Bronchial epithelial cell (primary cell): ENCODE measurements at regions not wholly inside any gene's neighbourhood (a gene's known extent, or its start where the extent isn't known, plus 50 kb on each side); places are given as distances from the start of the nearest gene placed in this dataset.
"Not testable (repeated sequence)": the region's sequence is repeated elsewhere in the genome, so short reads cannot be mapped to it uniquely, and the experiment has no call there.

Experiments used
- DNase-seq: peaks from one replicate; pipeline ENCODE4 v3.0.0-alpha.2; 2010; ENCODE audit warnings: low read depth
- FAIRE-seq: peaks from 2 replicates; lab custom pipeline; 2011; peaks lifted over from hg19 to GRCh38; lab: Jason Lieb, UNC
- H3K27me3 ChIP-seq: 2 replicates; pipeline ENCODE4 v1.5.1; 2011; ENCODE audit warnings: low read length; ENCODE audit not compliant: control insufficient read depth, insufficient read depth
- H3K36me3 ChIP-seq: 2 replicates; pipeline ENCODE4 v1.5.1; 2011; ENCODE audit warnings: low read length; ENCODE audit not compliant: control insufficient read depth, insufficient read depth
- H3K4me3 ChIP-seq: 2 replicates; pipeline ENCODE4 v1.5.1; 2011; ENCODE audit warnings: mild to moderate bottlenecking, low read depth, low read length, control low read depth

- FAIRE-seq: peak; percentile 96
These were observed 201.8 kb upstream of the IRF2BP2 start for GRCh38 chr1:234811824-234812223.

DNA sequence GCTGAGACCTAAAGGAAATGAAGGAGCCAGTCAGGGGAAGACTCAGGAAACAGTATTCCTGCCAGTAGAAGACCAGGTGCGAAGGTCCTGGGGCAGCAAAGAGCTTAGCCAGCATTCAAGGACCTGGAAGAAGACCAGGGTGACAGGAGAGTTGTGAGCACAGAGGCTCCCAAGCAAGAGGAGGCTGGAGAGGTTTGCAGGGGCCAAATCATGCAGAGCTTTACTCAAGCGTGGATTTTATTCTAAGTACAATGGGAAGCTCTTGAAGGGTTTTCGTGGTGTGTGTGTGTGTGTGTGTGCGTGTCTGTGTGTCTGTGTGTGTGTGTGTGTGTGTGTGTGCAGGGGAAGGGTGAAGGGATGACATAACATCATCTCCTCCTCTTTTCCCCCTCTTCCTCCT is 200.7 kb upstream of the IRF2BP2 start:
- not testable (repeated sequence) for H3K36me3 ChIP-seq, FAIRE-seq, DNase-seq, H3K4me3 ChIP-seq, H3K27me3 ChIP-seq

More at GRCh38 chr1:234811824-234812223, 201.8 kb upstream of the IRF2BP2 start:
- not testable (repeated sequence) for H3K4me3 ChIP-seq, H3K27me3 ChIP-seq, H3K36me3 ChIP-seq
- peak; percentile 80 for DNase-seq

DNA sequence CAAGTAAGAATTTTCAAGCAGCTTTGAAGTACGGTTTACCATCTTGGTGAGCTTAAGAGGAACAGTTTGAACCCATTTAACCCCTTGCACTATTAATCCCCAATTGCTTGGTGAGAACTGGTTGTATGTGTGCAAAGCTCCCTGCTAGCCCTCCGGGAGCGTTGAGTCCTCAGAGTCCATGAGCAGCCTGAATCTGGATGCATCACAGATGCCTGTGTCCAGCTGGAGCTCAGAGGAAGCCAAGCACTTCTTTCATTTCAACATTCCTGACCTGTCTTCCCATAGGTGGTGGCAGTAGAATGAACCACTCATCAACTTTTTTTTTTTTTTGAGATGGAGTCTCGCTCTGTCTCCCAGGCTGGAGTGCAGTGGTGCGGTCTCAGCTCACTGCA is 199.9 kb upstream of the IRF2BP2 start:
- FAIRE-seq: peak; percentile 18

GRCh38 chr1:234808943-234809853 is 199.2 kb upstream of the IRF2BP2 start:
- not testable (repeated sequence) for H3K36me3 ChIP-seq, H3K4me3 ChIP-seq, DNase-seq, H3K27me3 ChIP-seq, FAIRE-seq

More for the DNA sequence above, 199.9 kb upstream of the IRF2BP2 start:
- DNase-seq, H3K4me3 ChIP-seq, H3K36me3 ChIP-seq, H3K27me3 ChIP-seq: not testable (repeated sequence)

DNA sequence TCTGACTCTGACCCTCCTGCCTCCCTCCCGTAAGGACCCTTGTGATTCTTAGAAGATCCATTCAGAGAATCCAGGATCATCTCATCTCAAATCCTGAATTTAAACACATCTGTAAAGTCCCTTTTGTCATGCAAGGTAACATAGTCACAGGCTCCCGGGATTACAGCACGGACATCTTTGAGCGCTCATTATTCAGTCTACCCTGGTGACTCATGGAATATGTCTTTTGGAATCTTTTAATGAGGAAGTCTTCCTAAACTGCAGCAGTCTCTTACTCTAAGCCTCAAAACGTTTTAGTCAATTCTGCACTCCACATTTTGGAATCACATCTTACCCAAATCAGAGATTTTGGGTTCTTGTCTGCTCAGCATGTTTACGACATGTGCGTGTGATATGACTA is 198.5 kb upstream of the IRF2BP2 start:
- not testable (repeated sequence) for DNase-seq, H3K4me3 ChIP-seq, H3K36me3 ChIP-seq, H3K27me3 ChIP-seq, FAIRE-seq

DNA sequence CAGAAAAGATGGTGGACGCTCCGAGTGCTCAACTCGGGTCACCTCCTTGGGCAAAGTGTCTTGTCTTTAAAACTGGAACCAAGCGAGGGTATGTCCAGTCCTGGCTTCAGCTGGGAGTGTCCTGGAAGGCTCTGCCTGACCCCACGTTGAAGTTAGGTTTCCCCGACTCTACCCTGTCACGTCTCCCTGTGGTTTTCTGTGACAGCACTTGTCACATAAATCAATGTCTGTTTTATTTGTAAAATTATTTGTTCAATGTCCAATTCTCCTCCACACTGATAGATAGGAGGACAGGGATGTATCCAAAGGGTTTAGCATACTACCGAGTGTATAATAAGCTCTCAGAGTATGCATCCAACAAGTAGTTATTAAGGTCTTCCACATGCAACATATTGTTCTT is 197.7 kb upstream of the IRF2BP2 start:
- peak; percentile 89 for FAIRE-seq
- not testable (repeated sequence) for H3K36me3 ChIP-seq, DNase-seq, H3K27me3 ChIP-seq, H3K4me3 ChIP-seq

DNA sequence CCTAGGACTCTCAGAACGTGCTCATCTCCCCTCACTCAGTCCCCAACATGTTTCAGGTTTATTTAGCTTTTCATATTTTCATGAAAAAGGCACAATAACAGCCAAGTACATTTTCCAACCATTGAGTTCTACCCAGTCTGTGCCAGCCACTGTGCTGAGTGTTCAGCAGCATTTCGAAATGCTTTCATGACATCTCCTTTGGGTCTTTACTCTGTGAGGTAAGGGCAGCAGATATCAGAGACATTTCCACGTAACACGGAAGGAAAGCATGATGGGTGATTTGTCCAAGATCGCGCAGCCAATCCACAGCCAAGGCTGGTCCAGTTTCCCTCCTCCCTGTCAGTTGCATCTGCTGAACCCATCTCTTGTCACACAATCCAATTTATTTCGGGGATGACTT is 192.6 kb upstream of the IRF2BP2 start:
- DNase-seq, FAIRE-seq, H3K27me3 ChIP-seq, H3K36me3 ChIP-seq, H3K4me3 ChIP-seq: not testable (repeated sequence)

GRCh38 chr1:234801636-234802035 is 191.7 kb upstream of the IRF2BP2 start:
- DNase-seq, H3K36me3 ChIP-seq, H3K27me3 ChIP-seq, H3K4me3 ChIP-seq, FAIRE-seq: not testable (repeated sequence)

DNA sequence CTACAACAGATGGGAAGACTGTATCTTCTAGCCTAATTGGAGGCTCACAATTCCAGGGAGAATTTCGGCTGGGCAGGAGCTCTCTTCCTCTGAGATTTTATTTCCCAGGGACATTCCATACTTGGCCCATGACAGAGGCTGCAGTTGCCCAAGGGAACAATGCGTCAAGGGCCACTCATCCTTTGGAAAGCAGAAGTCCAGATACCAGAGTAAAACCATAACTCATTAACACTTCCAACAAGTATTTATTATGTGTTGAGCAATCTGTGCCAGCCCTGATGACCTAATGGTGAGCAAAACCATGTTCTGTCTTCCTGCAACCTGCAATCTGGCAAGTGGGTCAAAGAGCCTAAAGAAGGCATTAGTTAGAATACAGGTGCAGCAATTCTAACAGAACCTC is 191.2 kb upstream of the IRF2BP2 start:
- peak; percentile 90 for FAIRE-seq
- not testable (repeated sequence) for DNase-seq, H3K27me3 ChIP-seq, H3K36me3 ChIP-seq, H3K4me3 ChIP-seq

DNA sequence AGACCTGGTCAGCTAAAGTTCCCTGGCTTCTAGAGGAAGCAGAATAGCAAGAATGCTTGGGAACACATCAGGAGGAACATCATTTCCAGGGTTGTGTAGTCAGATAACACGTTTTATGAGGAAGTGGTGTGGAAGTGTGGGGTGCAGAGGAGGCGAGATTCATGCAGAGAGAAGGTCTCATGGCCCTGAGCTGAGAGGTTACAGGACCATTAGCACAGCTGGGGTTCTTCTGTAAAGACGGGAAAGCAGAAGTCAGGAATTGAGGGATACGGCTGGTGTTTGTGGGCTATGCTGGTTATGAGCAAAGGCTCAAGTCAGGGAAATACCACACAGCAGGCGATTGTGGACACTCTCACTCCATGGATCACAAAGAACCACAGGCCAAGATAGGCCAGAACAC is 190.6 kb upstream of the IRF2BP2 start:
- not testable (repeated sequence) for H3K4me3 ChIP-seq, H3K27me3 ChIP-seq, H3K36me3 ChIP-seq, DNase-seq
- peak; percentile 86 for FAIRE-seq

DNA sequence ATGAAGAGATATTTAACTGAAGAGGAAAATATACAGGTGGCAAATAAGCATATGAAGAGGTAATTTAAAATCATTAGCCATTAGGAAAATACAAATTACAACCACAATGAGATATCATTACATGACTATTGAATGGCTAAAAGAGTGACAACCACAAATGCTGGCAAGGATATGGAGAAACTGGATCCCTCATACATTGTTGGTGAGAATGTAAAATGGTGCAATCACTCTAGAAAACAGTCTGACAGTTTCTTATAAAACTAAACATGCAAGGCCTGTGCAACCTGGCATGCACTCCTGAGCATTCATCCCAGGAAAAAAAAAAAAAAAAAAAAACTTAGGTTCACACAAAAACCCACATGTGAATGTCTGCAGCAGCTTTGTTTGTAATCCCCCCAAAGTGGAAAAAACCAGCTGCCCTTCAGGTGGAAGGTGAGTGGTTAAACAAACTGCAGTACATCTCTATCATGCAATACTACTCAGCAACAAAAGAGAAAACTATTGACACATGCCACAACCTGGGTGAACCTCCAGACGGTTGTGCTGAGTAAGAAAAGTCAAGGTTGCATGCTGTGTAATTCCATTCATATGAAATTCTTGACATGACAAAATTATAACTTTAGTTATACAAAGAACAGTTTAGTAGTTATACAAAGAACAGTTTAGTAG is 189.2 kb upstream of the IRF2BP2 start:
- DNase-seq, H3K27me3 ChIP-seq, H3K36me3 ChIP-seq, H3K4me3 ChIP-seq, FAIRE-seq: not testable (repeated sequence)

GRCh38 chr1:234797216-234797615 is 187.2 kb upstream of the IRF2BP2 start:
- not testable (repeated sequence) for H3K36me3 ChIP-seq, H3K27me3 ChIP-seq, FAIRE-seq, H3K4me3 ChIP-seq, DNase-seq

DNA sequence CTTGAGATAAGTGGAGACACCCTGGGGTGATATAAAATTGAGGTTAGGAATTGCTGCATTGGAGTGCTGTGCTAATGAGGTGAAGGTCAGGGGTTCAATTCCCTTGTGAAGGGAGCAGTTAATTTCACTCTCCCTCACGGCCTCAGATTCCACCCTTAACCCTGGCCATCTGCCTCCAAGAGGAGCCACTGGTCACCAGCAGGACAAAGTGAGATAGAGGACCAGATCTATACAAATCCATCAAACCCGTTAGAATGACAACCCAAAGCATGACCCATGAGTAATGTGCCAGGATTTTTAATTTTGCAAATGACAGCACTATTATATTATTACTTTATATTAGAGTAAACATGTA is 186.4 kb upstream of the IRF2BP2 start:
- H3K4me3 ChIP-seq, FAIRE-seq, H3K27me3 ChIP-seq, DNase-seq, H3K36me3 ChIP-seq: not testable (repeated sequence)

- not testable (repeated sequence) for H3K27me3 ChIP-seq, DNase-seq, H3K36me3 ChIP-seq, FAIRE-seq, H3K4me3 ChIP-seq
These were observed 185.9 kb upstream of the IRF2BP2 start for GRCh38 chr1:234795711-234796437.
